Esophagus muscularis mucosa (tissue), 4 donors: ENCODE measurements at regions not wholly inside any gene's neighbourhood (a gene's known extent, or its start where the extent isn't known, plus 50 kb on each side); places are given as distances from the start of the nearest gene placed in this dataset.

Source experiments
- DNase-seq: peaks from one replicate; pipeline ENCODE4 v3.0.0-alpha.2; 2017; ENCODE audit errors: extremely low spot score
- H3K27ac ChIP-seq, 4 donors: fragments of 200-600 bp; sonication (generic); replicated peaks in 1 of 4; 1 replicate in 3 of 4; 2 replicates in 1 of 4; pipeline ENCODE4 v1.5.1; 2016 to 2019; ENCODE audit warnings: mild to moderate bottlenecking in 1 of 4
- H3K27me3 ChIP-seq, 4 donors: fragments of 200-600 bp; sonication (generic); one replicate each; pipeline versions ENCODE4 v1.5.1 to v1.6.0; 2016 to 2019
- H3K36me3 ChIP-seq, 4 donors: fragments of 200-600 bp; sonication (generic); one replicate each; pipeline ENCODE4 v1.5.1; 2016 to 2019
- H3K4me1 ChIP-seq, 4 donors: fragments of 200-600 bp; sonication (generic); one replicate each; pipeline ENCODE4 v1.5.1; 2016 to 2019
- H3K4me3 ChIP-seq, 4 donors: fragments of 200-600 bp; sonication (generic); 1 replicate in 2 of 4; 2 replicates in 2 of 4; pipeline ENCODE4 v1.5.1; 2016 to 2019; ENCODE audit warnings: mild to moderate bottlenecking in 4 of 4, moderate library complexity in 1 of 4
- H3K9me3 ChIP-seq, 4 donors: fragments of 200-600 bp; sonication (generic); 1 replicate in 3 of 4; 2 replicates in 1 of 4; pipeline ENCODE4 v1.5.1; 2016 to 2019
- CTCF ChIP-seq, 3 experiments: fragments of 200-600 bp in 2 of 3; fragments of 450-650 bp in 1 of 3; sonication (generic) in 2 of 3; IDR thresholded peaks; one replicate each; pipeline ENCODE4 v1.5.1; 2017 to 2019; ENCODE audit warnings: antibody characterized with exemption in 3 of 3, mild to moderate bottlenecking in 2 of 3, moderate library complexity in 1 of 3
- EP300 ChIP-seq: sonication (generic); formaldehyde crosslinking; IDR thresholded peaks from one replicate; pipeline ENCODE4 v1.6.1; 2017; ENCODE audit warnings: antibody characterized with exemption
- POLR2A ChIP-seq: fragments of 450-650 bp; IDR thresholded peaks from one replicate; pipeline ENCODE4 v1.6.1; 2017; ENCODE audit warnings: antibody characterized with exemption, moderate library complexity, mild to moderate bottlenecking, low read depth
- POLR2AphosphoS5 ChIP-seq, 2 donors: sonication (generic); formaldehyde crosslinking; IDR thresholded peaks; one replicate each; pipeline ENCODE4 v1.6.1; 2017; ENCODE audit warnings: antibody characterized with exemption in 2 of 2
- WGBS: methylation state at CpG from one replicate; pipeline ENCODE4 v1.1.5; 2018; 5-methylcytosine and 5-hydroxymethylcytosine counted together
- intact Hi-C: fragments of 100-400 bp; cut with DNase I; formaldehyde crosslinking; loops from one replicate; pipeline ENCODE4 v1.15.1; 2023

- Histone ChIP-seq H3K4me3 (no peak overlapping the region), H3K36me3 (no peaks in the 10 kb centered on the region), H3K27me3 (no peaks in the 10 kb centered on the region), H3K4me1 (no peaks in the 10 kb centered on the region), H3K9me3 (no peaks in the 10 kb centered on the region), H3K27ac (no peak overlapping the region)
- intact Hi-C loops, result no loop called here
- no peak for DNase-seq
- TF ChIP-seq CTCF (IDR thresholded peaks at IDR 0.05) (no peak), EP300 (no peak), POLR2AphosphoS5 (IDR thresholded peaks at IDR 0.05) (no peak), POLR2A (no peak)
- 62% methylated on average over 1 of the region's 1 CpG for WGBS
Observed at GRCh38 chr3:78402720-78403119, 1362.8 kb downstream of the ROBO2 start.

- H3K36me3 ChIP-seq, result no peaks in the 10 kb centered on the region
- H3K27ac ChIP-seq, result no peak overlapping the region
- no peaks in the 10 kb centered on the region for H3K4me1 ChIP-seq
- no peaks in the 10 kb centered on the region for H3K9me3 ChIP-seq
- no peaks in the 10 kb centered on the region for H3K27me3 ChIP-seq
- TF ChIP-seq CTCF (IDR thresholded peaks at IDR 0.05) (no peak), EP300 (no peak), POLR2AphosphoS5 (IDR thresholded peaks at IDR 0.05) (no peak), POLR2A (no peak)
- 65% methylated on average over 3 of the region's 3 CpGs for WGBS
- no peak overlapping the region for H3K4me3 ChIP-seq
- DNase-seq, result no peak
- intact Hi-C loops, result no loop called here
Observed at GRCh38 chr3:78405745-78406144, 1362.1 kb downstream of the ROBO1 start.

GRCh38 chr3:78406396-78406795 is 1361.4 kb downstream of the ROBO1 start:
- H3K27ac ChIP-seq, result no peak overlapping the region
- H3K9me3 ChIP-seq, result no peaks in the 10 kb centered on the region
- DNase-seq, result no peak
- WGBS, result 90% methylated on average over 2 of the region's 2 CpGs
- H3K4me3 ChIP-seq, result no peak overlapping the region
- H3K27me3 ChIP-seq, result no peaks in the 10 kb centered on the region
- H3K36me3 ChIP-seq, result no peaks in the 10 kb centered on the region
- TF ChIP-seq POLR2A (no peak), POLR2AphosphoS5 (IDR thresholded peaks at IDR 0.05) (no peak), EP300 (no peak), CTCF (IDR thresholded peaks at IDR 0.05) (no peak)
- H3K4me1 ChIP-seq, result no peaks in the 10 kb centered on the region
- intact Hi-C loops, result no loop called here

GRCh38 chr3:78410077-78410476 is 1357.7 kb downstream of the ROBO1 start:
- Histone ChIP-seq H3K27me3 (no peaks in the 10 kb centered on the region), H3K4me1 (no peaks in the 10 kb centered on the region), H3K9me3 (no peaks in the 10 kb centered on the region), H3K4me3 (no peak overlapping the region), H3K36me3 (no peaks in the 10 kb centered on the region), H3K27ac (no peak overlapping the region)
- DNase-seq, result no peak
- WGBS, result 83% methylated on average over 2 of the region's 2 CpGs
- intact Hi-C loops, result no loop called here
- TF ChIP-seq EP300 (no peak), CTCF (IDR thresholded peaks at IDR 0.05) (no peak), POLR2A (no peak), POLR2AphosphoS5 (IDR thresholded peaks at IDR 0.05) (no peak)

GRCh38 chr3:78414261-78414660 is 1353.5 kb downstream of the ROBO1 start:
- 66% methylated on average over 2 of the region's 2 CpGs for WGBS
- Histone ChIP-seq H3K4me3 (no peak overlapping the region), H3K27ac (no peak overlapping the region), H3K4me1 (no peaks in the 10 kb centered on the region), H3K36me3 (no peaks in the 10 kb centered on the region), H3K9me3 (no peaks in the 10 kb centered on the region), H3K27me3 (no peaks in the 10 kb centered on the region)
- intact Hi-C loops, result no loop called here
- DNase-seq, result no peak
- TF ChIP-seq POLR2AphosphoS5 (IDR thresholded peaks at IDR 0.05) (no peak), EP300 (no peak), POLR2A (no peak), CTCF (IDR thresholded peaks at IDR 0.05) (no peak)
